Breast epithelium (tissue), 3 donors: ENCODE measurements at regions not wholly inside any gene's neighbourhood (a gene's known extent, or its start where the extent isn't known, plus 50 kb on each side); places are given as distances from the start of the nearest gene placed in this dataset.

Source experiments
- POLR2A ChIP-seq: fragments of 450-650 bp; IDR thresholded peaks from one replicate; pipeline ENCODE4 v1.6.1; 2016; ENCODE audit warnings: antibody characterized with exemption, mild to moderate bottlenecking, moderate library complexity
- TF ChIP-seq, protein P1 (sequence below), 3 donors: fragments of 450-650 bp; IDR thresholded peaks; one replicate each; pipeline ENCODE4 v1.5.1; 2016 to 2017; ENCODE audit warnings: antibody characterized with exemption in 3 of 3, mild to moderate bottlenecking in 3 of 3, moderate library complexity in 3 of 3

DNA sequence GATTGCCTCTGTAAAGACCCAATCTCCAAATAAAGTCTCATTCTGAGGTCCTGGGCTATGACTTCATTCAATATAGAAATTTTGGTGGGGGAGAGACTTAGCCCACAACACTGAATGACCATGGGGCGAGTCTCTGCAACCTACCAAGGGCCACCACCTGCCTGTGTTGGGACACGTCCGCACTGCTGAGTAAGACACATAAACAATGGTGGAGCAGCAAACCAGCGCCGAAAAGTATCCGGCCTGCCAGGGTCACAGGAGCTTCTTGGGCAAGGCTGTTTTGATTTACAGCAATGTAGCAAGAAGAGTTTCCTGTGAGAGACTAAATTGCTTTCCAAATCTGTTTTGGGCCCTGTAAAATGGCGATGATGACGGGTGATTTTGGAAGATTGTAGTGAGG is 122.3 kb downstream of the SHANK2 start:
- TF ChIP-seq, protein P1, sequence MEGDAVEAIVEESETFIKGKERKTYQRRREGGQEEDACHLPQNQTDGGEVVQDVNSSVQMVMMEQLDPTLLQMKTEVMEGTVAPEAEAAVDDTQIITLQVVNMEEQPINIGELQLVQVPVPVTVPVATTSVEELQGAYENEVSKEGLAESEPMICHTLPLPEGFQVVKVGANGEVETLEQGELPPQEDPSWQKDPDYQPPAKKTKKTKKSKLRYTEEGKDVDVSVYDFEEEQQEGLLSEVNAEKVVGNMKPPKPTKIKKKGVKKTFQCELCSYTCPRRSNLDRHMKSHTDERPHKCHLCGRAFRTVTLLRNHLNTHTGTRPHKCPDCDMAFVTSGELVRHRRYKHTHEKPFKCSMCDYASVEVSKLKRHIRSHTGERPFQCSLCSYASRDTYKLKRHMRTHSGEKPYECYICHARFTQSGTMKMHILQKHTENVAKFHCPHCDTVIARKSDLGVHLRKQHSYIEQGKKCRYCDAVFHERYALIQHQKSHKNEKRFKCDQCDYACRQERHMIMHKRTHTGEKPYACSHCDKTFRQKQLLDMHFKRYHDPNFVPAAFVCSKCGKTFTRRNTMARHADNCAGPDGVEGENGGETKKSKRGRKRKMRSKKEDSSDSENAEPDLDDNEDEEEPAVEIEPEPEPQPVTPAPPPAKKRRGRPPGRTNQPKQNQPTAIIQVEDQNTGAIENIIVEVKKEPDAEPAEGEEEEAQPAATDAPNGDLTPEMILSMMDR (IDR thresholded peaks at IDR 0.05): no peak
- no peak for TF ChIP-seq POLR2A
